GM12892 (cell line): ENCODE measurements at regions not wholly inside any gene's neighbourhood (a gene's known extent, or its start where the extent isn't known, plus 50 kb on each side); places are given as distances from the start of the nearest gene placed in this dataset.

ENCODE experiments used
- DNase-seq: peaks from one replicate; pipeline ENCODE4 v3.0.0; 2011; ENCODE audit not compliant: insufficient read length
- FAIRE-seq: peaks from 2 replicates; lab custom pipeline; 2011; peaks lifted over from hg19 to GRCh38; lab: Jason Lieb, UNC
- POLR2A ChIP-seq: IDR thresholded peaks from 2 replicates; pipeline ENCODE4 v1.6.1; 2011; ENCODE audit warnings: low read depth, low read length, control low read depth
- POLR2AphosphoS5 ChIP-seq: IDR thresholded peaks from 2 replicates; pipeline ENCODE4 v1.6.1; 2011; ENCODE audit warnings: low read depth, low read length, control low read depth
- TAF1 ChIP-seq: IDR thresholded peaks from 2 replicates; pipeline ENCODE4 v1.6.1; 2011; ENCODE audit warnings: low read depth, mild to moderate bottlenecking, control low read depth, low read length, borderline replicate concordance

DNA sequence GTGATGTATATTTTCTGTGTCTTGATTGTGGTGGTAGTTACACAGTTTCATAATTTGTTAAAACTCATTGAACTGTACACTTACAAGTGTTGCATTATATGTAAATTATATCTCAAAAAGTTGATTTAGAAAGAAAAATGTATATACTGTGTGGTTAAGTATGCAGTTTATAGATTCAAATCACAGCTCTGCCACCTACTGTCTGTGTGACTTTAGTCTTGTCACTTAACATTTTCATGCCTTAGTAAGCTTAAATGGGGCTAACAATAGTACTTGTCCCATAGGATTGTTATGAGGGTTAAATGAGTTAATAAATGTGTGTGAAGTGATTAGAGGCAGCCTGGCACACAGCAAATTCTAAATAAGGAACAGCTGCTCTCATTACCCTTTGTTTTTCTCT is 120.9 kb upstream of the P2RY1 start:
- FAIRE-seq, result no peak
- no peak for DNase-seq
- TF ChIP-seq TAF1, result no peak
- TF ChIP-seq POLR2AphosphoS5, result no peak
- no peak for TF ChIP-seq POLR2A

DNA sequence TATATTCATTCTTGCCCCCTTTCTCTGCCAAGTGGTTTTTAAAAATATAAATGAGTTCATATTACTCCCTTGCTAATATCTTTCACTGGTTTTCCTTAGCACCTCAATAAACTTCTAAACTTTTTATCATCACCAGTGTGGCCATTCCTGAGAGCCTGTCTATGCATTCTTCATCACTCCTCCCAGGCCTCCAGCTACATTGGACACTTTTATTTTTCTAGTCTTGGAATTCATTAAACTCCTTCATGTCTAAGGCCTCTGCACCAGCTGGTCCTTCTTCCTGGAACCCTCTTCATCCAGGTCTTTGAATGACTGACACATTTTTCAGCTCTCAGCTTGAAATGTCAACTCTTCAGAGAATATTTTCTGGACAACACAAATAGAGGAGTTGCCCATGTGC is 120.4 kb upstream of the P2RY1 start:
- DNase-seq, result no peak
- FAIRE-seq, result no peak
- TF ChIP-seq TAF1 (no peak), POLR2AphosphoS5 (no peak), POLR2A (no peak)

- TF ChIP-seq POLR2AphosphoS5, result no peak
- DNase-seq, result no peak
- FAIRE-seq, result no peak
Observed at GRCh38 chr3:152717252-152717651, 117.7 kb upstream of the P2RY1 start.

DNA sequence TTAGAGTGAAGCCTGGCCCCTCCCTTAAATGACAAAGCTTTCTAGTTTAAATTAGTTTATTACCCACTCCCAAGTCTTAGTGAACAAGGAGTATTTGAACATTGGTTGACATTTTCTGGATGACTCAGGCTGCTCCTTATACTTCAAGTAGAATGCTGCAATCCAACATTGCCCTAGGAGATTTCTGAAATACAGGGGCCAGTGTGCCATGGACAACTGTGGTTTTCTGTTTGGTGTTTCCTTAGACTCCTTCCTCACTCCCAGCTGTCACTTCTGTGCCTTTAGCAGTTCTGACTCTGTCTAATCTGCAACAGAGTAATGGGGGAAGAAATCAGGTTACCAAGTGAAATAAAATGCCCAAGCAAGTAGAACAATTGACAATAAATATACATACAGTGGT is 116.1 kb upstream of the P2RY1 start:
- DNase-seq (no peak), FAIRE-seq (no peak)
- TF ChIP-seq POLR2AphosphoS5 (no peak), TAF1 (no peak), POLR2A (no peak)

DNA sequence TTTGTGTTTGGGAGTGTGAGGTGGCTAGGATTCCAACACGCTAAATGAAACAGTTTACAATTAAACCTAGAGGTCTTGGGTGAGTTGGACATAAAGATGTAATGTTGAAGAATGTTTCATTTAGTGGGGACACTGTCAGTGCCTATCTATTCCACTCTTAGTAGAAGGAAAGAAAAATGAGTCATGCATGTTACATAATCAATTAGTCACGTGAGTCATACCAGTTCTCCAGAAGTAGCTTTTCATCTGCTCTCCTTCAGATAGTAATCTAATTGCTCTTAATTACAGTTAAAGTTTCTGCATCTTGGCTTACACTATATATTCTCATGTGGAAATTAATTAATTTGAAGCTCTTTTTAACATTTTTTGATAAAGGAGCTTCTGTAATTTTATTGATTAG is 115.7 kb upstream of the P2RY1 start:
- DNase-seq (no peak), FAIRE-seq (peak; percentile 36)
- TF ChIP-seq POLR2A (no peak), TAF1 (no peak), POLR2AphosphoS5 (no peak)

DNA sequence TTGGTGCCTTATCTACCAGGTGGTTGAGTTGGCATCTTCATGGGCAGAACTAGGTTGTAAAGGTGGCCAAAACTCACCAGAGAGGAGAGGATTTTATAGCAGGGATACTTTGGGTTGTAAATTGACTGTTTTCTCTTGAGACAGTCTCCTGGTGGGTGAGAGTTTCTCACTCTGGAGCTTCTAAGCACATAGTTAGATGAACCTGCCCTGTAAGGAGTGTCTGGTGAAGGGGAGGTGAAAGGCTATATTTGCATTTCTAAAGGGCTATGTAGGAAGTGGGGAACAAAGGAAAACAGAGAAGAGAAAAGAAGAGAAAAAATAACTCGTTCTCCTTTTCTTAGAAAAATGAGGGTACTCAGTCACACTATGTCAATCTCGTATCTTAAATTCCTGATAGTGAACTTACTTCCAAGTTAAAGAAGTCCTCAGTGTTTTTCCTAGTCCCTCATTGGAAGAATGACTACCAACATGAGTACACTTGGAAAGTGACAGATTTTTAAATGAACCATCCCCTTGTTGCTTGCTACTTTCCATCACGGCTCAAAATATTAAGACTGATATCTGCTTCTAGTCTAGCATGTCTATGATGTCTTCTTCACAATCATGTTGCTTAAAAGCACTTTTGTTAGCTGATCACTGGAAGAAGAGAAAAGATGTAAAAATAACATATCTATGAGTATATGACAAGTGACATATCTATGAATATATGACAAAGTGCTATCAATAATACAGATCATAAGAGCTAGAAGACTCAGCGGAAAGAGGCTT is 113.8 kb upstream of the P2RY1 start:
- TF ChIP-seq POLR2AphosphoS5 (no peak), POLR2A (no peak), TAF1 (no peak)
- no peak for FAIRE-seq
- no peak for DNase-seq

DNA sequence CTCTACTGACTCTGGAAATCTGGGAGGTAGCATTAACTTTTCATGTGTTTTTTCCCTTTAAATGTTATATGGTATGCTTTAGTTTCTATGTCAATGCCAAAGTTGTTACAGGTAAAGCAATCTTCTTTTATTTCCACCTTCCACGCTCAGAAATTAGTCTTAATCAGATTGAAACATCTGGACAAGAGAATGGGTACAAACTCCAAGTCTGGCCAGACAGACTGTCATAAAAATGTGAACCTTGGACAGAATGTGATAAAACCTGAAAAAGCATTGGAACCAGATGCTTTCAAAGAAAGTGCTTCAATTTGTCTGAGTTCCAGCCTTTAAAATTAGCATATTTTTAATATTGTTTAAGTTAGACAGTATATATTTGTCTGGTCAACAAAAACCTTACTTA is 110.7 kb upstream of the P2RY1 start:
- no peak for FAIRE-seq
- DNase-seq, result no peak
- TF ChIP-seq POLR2AphosphoS5 (no peak), POLR2A (no peak), TAF1 (no peak)

DNA sequence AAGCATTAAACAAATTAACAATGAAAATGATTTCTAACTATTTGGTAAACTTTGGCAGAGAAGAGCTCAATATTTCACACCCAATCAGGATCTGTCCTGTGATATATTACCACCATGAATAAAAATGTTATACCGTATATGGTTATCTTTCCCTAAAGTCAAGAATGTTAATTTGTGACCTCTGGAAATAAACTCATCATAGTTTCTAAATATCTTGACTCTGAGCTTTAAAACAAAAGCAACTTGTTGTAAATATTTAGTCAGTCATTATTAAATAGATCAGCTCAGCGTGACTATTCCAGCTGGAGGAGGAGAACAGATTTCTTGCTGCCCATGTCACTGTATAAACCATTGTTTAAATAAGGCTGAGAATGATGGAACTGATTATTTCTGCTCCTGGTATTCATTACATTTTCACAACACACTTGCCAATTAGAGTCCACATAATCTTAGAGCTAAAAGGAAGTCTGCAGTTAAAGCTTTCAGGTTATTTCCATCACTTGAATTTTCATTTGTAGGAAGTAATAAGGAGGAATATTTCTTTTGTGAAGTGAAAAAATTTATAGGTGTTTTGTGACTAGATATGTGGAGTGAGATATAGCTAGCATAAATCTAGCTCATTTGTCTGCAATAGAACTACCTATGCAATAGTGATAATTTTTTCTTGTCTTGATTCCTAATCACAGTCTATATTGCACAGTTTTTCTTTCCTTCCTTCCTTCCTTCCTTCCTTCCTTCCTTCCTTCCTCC is 106.5 kb upstream of the P2RY1 start:
- FAIRE-seq (no peak), DNase-seq (no peak)
- TF ChIP-seq POLR2AphosphoS5, result no peak
- no peak for TF ChIP-seq TAF1
- no peak for TF ChIP-seq POLR2A

DNA sequence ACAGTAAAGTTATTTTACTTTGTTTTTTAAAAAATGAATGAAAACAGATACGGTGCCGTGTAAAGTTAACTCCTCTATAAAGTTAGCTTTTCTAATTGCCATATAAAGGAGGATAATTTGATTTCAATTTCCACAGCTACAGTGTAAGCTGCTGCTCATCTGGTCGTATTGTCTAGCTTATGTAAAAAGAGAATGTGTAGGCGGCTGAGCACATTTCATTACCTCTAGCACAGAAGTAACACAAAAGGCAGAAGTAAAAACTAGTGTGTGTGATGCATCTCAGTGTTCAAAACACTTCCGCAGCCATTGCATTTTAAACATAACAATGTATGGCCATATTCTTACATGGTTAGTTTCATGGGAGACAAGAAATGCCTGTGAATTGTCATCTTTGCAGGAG is 105.0 kb upstream of the P2RY1 start:
- FAIRE-seq (peak; percentile 87), DNase-seq (no peak)
- TF ChIP-seq POLR2A, result no peak
- no peak for TF ChIP-seq TAF1
- TF ChIP-seq POLR2AphosphoS5, result no peak

DNA sequence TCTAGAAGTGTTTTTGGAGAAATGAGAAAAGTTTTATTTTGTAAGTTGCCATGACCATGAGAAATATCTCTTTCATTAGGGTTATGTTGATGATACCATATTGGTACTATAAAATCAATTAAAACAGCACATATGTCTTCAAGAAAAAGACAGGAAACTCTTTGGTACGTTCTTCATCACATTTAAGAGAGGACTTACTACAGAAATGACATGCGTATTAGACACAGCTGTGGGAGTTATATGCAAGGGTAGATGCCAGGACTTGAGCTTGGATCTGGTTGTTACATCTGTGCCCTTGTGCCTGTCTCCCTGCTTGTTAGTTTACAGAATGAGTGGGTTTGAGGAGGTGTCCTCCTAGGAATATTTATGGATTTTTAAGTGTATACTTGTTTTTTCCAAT is 103.4 kb upstream of the P2RY1 start:
- DNase-seq, result no peak
- no peak for FAIRE-seq
- TF ChIP-seq POLR2A (no peak), TAF1 (no peak), POLR2AphosphoS5 (no peak)

DNA sequence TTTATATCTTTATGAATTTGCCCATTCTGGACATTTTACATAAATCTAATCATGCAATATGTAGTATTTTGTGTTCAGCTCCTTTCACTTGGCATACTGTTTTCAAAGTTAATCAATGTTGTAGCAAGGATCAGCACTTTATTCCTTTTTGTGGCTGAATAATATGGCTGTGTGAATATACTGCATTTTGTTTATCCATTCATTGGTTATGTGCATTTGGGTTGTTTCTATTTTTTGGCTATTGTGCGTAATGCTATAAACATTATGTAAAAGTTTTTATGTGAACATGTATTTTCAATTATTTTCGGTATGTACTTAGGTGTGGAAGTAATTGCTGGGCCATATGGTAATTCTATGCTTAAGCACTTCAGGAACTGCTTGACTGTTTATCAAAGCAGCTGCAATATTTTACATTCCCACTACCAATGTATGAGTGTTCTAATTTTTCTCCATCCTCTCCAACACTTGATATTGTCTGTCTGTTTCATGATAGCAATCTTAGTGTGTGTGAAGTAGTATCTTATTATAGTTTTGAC is 101.3 kb upstream of the P2RY1 start:
- DNase-seq (no peak), FAIRE-seq (no peak)
- no peak for TF ChIP-seq TAF1
- TF ChIP-seq POLR2AphosphoS5, result no peak
- TF ChIP-seq POLR2A, result no peak

GRCh38 chr3:152737021-152737908 is 97.7 kb upstream of the P2RY1 start:
- TF ChIP-seq POLR2A (no peak), POLR2AphosphoS5 (no peak; the same call in 1 of the 2 replicates), TAF1 (no peak)
- DNase-seq (peak; percentile 7), FAIRE-seq (peak; percentile 93)
